Naive thymus-derived CD4-positive, alpha-beta T cell (primary cell): ENCODE measurements at regions not wholly inside any gene's neighbourhood (a gene's known extent, or its start where the extent isn't known, plus 50 kb on each side); places are given as distances from the start of the nearest gene placed in this dataset.

Experiments used
- ATAC-seq: fragments of 150-1000 bp; cut with Tn5 transposase; 2 replicates; pipeline ENCODE4 v1.10.0; 2021; ENCODE audit warnings: mild to moderate bottlenecking, moderate library complexity
- CTCF ChIA-PET: fragments of 350-600 bp; sonication (Branson Sonifier 250); formaldehyde crosslinking; loops from one replicate; lab custom pipeline; 2021; ENCODE audit warnings: antibody characterized with exemption; lab: Charles Lee
- POLR2A ChIA-PET: fragments of 350-600 bp; sonication (Branson Sonifier 250); formaldehyde crosslinking; loops from one replicate; lab custom pipeline; 2021; ENCODE audit warnings: antibody characterized with exemption, inconsistent platforms; lab: Charles Lee
- DNase-seq, 9 donors: peaks; one replicate each; pipeline versions ENCODE4 v3.0.0 to v3.0.0-alpha.2; 2020 to 2022; ENCODE audit warnings: mixed read lengths in 1 of 9
- H3K27ac ChIP-seq: one replicate; pipeline ENCODE4 v1.7.0; 2013; ENCODE audit warnings: mild to moderate bottlenecking, low read depth, low read length, moderate library complexity
- H3K27me3 ChIP-seq, 2 donors: one replicate each; pipeline ENCODE4 v1.7.0; 2013; ENCODE audit warnings: low read length in 2 of 2, mild to moderate bottlenecking in 2 of 2, moderate library complexity in 2 of 2; ENCODE audit not compliant: control insufficient read depth in 2 of 2, insufficient read depth in 2 of 2
- H3K36me3 ChIP-seq, 3 experiments: 1 replicate in 2 of 3; 2 replicates in 1 of 3; pipeline ENCODE4 v1.7.0; 2013; ENCODE audit warnings: low read length in 3 of 3, mild to moderate bottlenecking in 3 of 3, moderate library complexity in 1 of 3; ENCODE audit not compliant: insufficient read depth in 3 of 3, control insufficient read depth in 2 of 3
- H3K4me1 ChIP-seq, 2 donors: one replicate each; pipeline ENCODE4 v1.7.0; 2013; ENCODE audit warnings: low read length in 2 of 2, mild to moderate bottlenecking in 2 of 2, moderate library complexity in 1 of 2; ENCODE audit not compliant: control insufficient read depth in 2 of 2, insufficient read depth in 2 of 2
- H3K4me3 ChIP-seq: 2 replicates; pipeline ENCODE4 v1.7.0; 2013; ENCODE audit warnings: mild to moderate bottlenecking, low read length
- H3K9me3 ChIP-seq, 3 experiments: 1 replicate in 2 of 3; 2 replicates in 1 of 3; pipeline ENCODE4 v1.7.0; 2013; ENCODE audit warnings: low read length in 3 of 3; ENCODE audit not compliant: control insufficient read depth in 2 of 3
- H3K27ac Mint-ChIP-seq, 9 donors: one replicate each; pipeline ENCODE4 v1.8.0; 2020 to 2022; ENCODE audit warnings: mixed read lengths in 9 of 9, mild to moderate bottlenecking in 8 of 9, moderate library complexity in 5 of 9, inconsistent platforms in 2 of 9
- H3K27me3 Mint-ChIP-seq, 5 donors: one replicate each; pipeline ENCODE4 v1.8.0; 2021 to 2022; ENCODE audit warnings: mixed read lengths in 5 of 5, mild to moderate bottlenecking in 1 of 5
- H3K36me3 Mint-ChIP-seq, 5 donors: one replicate each; pipeline ENCODE4 v1.8.0; 2020 to 2022; ENCODE audit warnings: mixed read lengths in 5 of 5, mild to moderate bottlenecking in 3 of 5, inconsistent platforms in 1 of 5
- H3K4me1 Mint-ChIP-seq, 7 donors: one replicate each; pipeline ENCODE4 v1.8.0; 2020 to 2022; ENCODE audit warnings: mixed read lengths in 7 of 7, mild to moderate bottlenecking in 3 of 7, inconsistent platforms in 1 of 7
- H3K4me3 Mint-ChIP-seq, 10 donors: one replicate each; pipeline ENCODE4 v1.8.0; 2020 to 2022; ENCODE audit warnings: mild to moderate bottlenecking in 10 of 10, mixed read lengths in 10 of 10, moderate library complexity in 6 of 10, inconsistent platforms in 2 of 10
- H3K9me3 Mint-ChIP-seq, 11 donors: one replicate each; pipeline ENCODE4 v1.8.0; 2020 to 2022; ENCODE audit warnings: mixed read lengths in 11 of 11, mild to moderate bottlenecking in 4 of 11, inconsistent platforms in 1 of 11, moderate library complexity in 1 of 11
- intact Hi-C, 2 donors: fragments of 100-400 bp; cut with micrococcal nuclease; formaldehyde crosslinking; loops; one replicate each; pipeline ENCODE4 v1.15.1; 2023

DNA sequence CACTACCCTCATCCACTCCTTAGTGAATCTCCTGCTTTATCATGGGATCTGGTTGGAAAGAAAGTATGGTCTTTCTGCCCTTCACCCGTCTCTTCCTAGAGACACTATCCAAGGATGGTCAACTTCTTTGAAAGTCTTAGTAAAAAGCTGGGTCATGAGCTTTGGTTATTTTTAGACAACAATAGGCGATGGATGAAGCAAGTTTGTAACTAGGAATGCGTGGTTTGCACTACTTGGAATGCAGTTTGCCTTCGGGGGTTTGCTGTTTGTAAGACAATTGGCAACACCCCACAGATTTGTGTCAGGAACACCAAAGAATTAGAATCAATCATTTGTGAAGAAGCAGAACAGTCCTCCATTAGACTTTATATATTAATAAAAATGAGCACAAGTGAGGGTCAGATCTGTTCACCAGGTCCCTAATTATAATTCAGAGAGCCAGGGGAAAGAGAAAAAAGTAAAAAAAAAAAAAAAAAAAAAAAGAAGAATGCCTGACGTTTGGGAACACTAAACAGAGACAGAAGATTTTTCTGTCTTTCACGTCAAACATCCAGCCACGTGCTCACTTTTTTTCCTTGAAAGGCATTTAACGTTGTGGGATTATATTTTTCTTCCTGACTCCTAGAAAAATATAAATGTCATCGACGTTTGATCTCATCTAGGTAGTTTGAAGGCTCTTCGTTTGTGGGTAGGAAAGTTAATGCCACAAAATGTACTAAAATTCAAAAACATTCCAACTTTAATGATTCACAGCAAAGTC is 60.7 kb upstream of the BTG3 start:
- H3K36me3 ChIP-seq, result no peaks in the 10 kb centered on the region
- no peak for ATAC-seq
- no peak overlapping the region for H3K27ac ChIP-seq
- H3K27me3 ChIP-seq, result no peaks in the 10 kb centered on the region
- Mint-ChIP-seq H3K4me1 (no peaks in the 10 kb centered on the region), H3K27me3 (peaks cover 0 to 19% (median 10%) of the 10 kb centered on the region in 5 donors), H3K36me3 (no peaks in the 10 kb centered on the region), H3K4me3 (no peak overlapping the region), H3K27ac (no peak overlapping the region), H3K9me3 (no peaks in the 10 kb centered on the region)
- CTCF ChIA-PET, result no interaction called here
- DNase-seq, result no peak
- no peaks in the 10 kb centered on the region for H3K9me3 ChIP-seq
- H3K4me1 ChIP-seq, result no peaks in the 10 kb centered on the region
- intact Hi-C loops, result no loop called here
- H3K4me3 ChIP-seq, result no peak overlapping the region
- POLR2A ChIA-PET, result interaction anchor here (0.6 kb wide), 1 partner anchor 59 kb away, joined by 6 read pairs; no protein-coding TSS in a partner anchor

DNA sequence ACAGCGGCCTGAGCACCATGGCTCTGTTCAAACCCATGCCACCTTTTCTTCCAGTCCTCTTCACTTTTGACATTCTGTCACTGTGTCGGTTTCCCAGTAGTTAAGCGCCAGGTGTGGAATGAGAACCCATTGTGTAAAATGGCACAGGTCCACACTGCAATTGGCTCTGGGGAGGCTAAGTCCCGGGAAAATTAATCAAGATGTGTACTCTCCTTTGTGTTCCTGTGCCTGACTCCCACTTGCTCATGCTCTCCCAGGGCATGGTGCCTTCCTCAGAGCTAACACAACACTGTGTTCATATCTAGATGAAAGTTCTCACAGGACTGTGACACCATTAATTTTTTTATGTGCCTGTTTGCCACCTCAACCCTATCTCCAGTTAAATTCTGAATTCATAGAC is 59.0 kb upstream of the BTG3 start:
- H3K4me3 ChIP-seq, result no peak overlapping the region
- H3K36me3 Mint-ChIP-seq, result no peaks in the 10 kb centered on the region
- H3K9me3 ChIP-seq, result no peaks in the 10 kb centered on the region
- no peak overlapping the region for H3K4me3 Mint-ChIP-seq
- H3K9me3 Mint-ChIP-seq, result no peaks in the 10 kb centered on the region
- no peak overlapping the region for H3K27ac ChIP-seq
- no peak overlapping the region for H3K27ac Mint-ChIP-seq
- DNase-seq (no peak), ATAC-seq (no peak)
- no peaks in the 10 kb centered on the region for H3K4me1 ChIP-seq
- intact Hi-C loops, result no loop called here
- no peaks in the 10 kb centered on the region for H3K4me1 Mint-ChIP-seq
- ChIA-PET POLR2A (no interaction called here), CTCF (no interaction called here)
- H3K27me3 Mint-ChIP-seq, result peaks cover 0 to 19% (median 10%) of the 10 kb centered on the region in 5 donors
- H3K27me3 ChIP-seq, result no peaks in the 10 kb centered on the region
- H3K36me3 ChIP-seq, result no peaks in the 10 kb centered on the region

DNA sequence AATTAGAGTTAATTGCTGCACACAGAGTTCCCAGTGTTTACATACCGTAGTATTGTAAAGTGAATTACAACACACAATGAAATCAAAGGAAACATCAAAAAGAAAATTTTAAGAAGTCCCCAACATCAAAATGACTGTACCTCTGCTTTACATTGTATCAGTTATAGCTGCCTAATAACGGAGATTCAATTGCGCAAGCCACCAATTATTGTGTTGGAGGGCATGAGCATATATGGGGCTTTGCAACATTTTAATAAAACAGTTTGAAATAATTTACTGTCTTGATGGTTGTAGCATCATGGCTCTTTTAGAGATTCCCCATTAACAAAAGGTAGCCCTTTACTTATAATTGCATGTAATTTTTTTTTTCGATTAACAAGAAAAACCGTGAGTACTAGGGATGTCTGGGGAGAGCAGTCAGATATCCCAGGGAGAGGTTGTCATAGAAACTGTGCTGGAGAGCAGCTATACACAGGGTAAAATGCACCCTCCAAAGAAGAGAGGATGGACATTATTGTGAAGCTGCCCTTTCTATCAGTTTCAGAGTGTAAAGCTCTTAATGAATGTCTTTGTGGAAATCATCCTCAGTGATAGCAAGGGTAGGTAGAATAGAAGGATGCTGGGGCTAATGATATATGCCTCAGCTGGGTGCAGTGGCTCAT is 55.9 kb upstream of the BTG3 start:
- no peaks in the 10 kb centered on the region for H3K9me3 Mint-ChIP-seq
- ATAC-seq (no peak), DNase-seq (no peak)
- H3K27me3 Mint-ChIP-seq, result peaks cover 0 to 15% (median 6%) of the 10 kb centered on the region in 5 donors
- H3K4me3 Mint-ChIP-seq, result no peak overlapping the region
- no peaks in the 10 kb centered on the region for H3K36me3 Mint-ChIP-seq
- ChIA-PET POLR2A (no interaction called here), CTCF (interaction anchor here (1.1 kb wide), 1 partner anchor 11 kb away, joined by 3 read pairs; no protein-coding TSS in a partner anchor)
- H3K27ac ChIP-seq, result no peak overlapping the region
- no peaks in the 10 kb centered on the region for H3K36me3 ChIP-seq
- H3K4me1 ChIP-seq, result no peaks in the 10 kb centered on the region
- no peak overlapping the region for H3K4me3 ChIP-seq
- no peak overlapping the region for H3K27ac Mint-ChIP-seq
- no peaks in the 10 kb centered on the region for H3K27me3 ChIP-seq
- H3K9me3 ChIP-seq, result no peaks in the 10 kb centered on the region
- intact Hi-C loops, result no loop called here
- peaks cover 0 to 2% (median 0%) of the 10 kb centered on the region in 7 donors for H3K4me1 Mint-ChIP-seq

DNA sequence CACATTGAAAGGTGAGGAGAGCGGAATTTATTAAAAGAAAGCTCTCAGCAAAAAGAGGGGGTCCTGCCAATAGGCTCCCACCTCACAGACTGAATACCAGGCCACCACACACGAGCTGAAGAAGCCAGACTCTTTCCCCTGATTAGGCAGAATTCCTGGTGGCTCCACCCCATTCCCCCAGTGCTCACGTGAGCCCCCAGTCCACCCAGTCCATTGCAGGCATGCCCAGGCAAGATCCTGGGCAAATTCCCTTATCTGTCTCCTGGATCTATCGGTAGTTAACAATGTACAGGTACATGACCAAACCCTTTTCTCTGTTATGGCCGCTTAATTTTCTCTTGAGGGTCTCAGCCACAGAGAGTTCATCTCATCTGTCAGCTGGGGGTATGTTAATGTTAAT is 54.6 kb upstream of the BTG3 start:
- H3K4me1 Mint-ChIP-seq, result peaks cover 0 to 2% (median 0%) of the 10 kb centered on the region in 7 donors
- ChIA-PET POLR2A (no interaction called here), CTCF (interaction anchor here (0.6 kb wide), 1 partner anchor 17 kb away, joined by 3 read pairs; no protein-coding TSS in a partner anchor)
- no peak for DNase-seq
- Histone ChIP-seq H3K27ac (no peak overlapping the region), H3K4me3 (no peak overlapping the region), H3K27me3 (no peaks in the 10 kb centered on the region), H3K36me3 (no peaks in the 10 kb centered on the region), H3K9me3 (no peaks in the 10 kb centered on the region), H3K4me1 (no peaks in the 10 kb centered on the region)
- H3K27ac Mint-ChIP-seq, result no peak overlapping the region
- H3K27me3 Mint-ChIP-seq, result peaks cover 0 to 6% (median 4%) of the 10 kb centered on the region in 5 donors
- H3K9me3 Mint-ChIP-seq, result no peaks in the 10 kb centered on the region
- intact Hi-C loops, result no loop called here
- no peak overlapping the region for H3K4me3 Mint-ChIP-seq
- H3K36me3 Mint-ChIP-seq, result no peaks in the 10 kb centered on the region
- ATAC-seq, result no peak
